Naive thymus-derived CD4-positive, alpha-beta T cell (primary cell): ENCODE measurements at regions not wholly inside any gene's neighbourhood (a gene's known extent, or its start where the extent isn't known, plus 50 kb on each side); places are given as distances from the start of the nearest gene placed in this dataset.

Experiments
- ATAC-seq: fragments of 150-1000 bp; cut with Tn5 transposase; 2 replicates; pipeline ENCODE4 v1.10.0; 2021; ENCODE audit warnings: mild to moderate bottlenecking, moderate library complexity
- CTCF ChIA-PET: fragments of 350-600 bp; sonication (Branson Sonifier 250); formaldehyde crosslinking; loops from one replicate; lab custom pipeline; 2021; ENCODE audit warnings: antibody characterized with exemption; lab: Charles Lee
- POLR2A ChIA-PET: fragments of 350-600 bp; sonication (Branson Sonifier 250); formaldehyde crosslinking; loops from one replicate; lab custom pipeline; 2021; ENCODE audit warnings: antibody characterized with exemption, inconsistent platforms; lab: Charles Lee
- DNase-seq, 9 donors: peaks; one replicate each; pipeline versions ENCODE4 v3.0.0 to v3.0.0-alpha.2; 2020 to 2022; ENCODE audit warnings: mixed read lengths in 1 of 9
- H3K27ac ChIP-seq: one replicate; pipeline ENCODE4 v1.7.0; 2013; ENCODE audit warnings: mild to moderate bottlenecking, low read depth, low read length, moderate library complexity
- H3K27me3 ChIP-seq, 2 donors: one replicate each; pipeline ENCODE4 v1.7.0; 2013; ENCODE audit warnings: low read length in 2 of 2, mild to moderate bottlenecking in 2 of 2, moderate library complexity in 2 of 2; ENCODE audit not compliant: control insufficient read depth in 2 of 2, insufficient read depth in 2 of 2
- H3K36me3 ChIP-seq, 3 experiments: 1 replicate in 2 of 3; 2 replicates in 1 of 3; pipeline ENCODE4 v1.7.0; 2013; ENCODE audit warnings: low read length in 3 of 3, mild to moderate bottlenecking in 3 of 3, moderate library complexity in 1 of 3; ENCODE audit not compliant: insufficient read depth in 3 of 3, control insufficient read depth in 2 of 3
- H3K4me1 ChIP-seq, 2 donors: one replicate each; pipeline ENCODE4 v1.7.0; 2013; ENCODE audit warnings: low read length in 2 of 2, mild to moderate bottlenecking in 2 of 2, moderate library complexity in 1 of 2; ENCODE audit not compliant: control insufficient read depth in 2 of 2, insufficient read depth in 2 of 2
- H3K4me3 ChIP-seq: 2 replicates; pipeline ENCODE4 v1.7.0; 2013; ENCODE audit warnings: mild to moderate bottlenecking, low read length
- H3K9me3 ChIP-seq, 3 experiments: 1 replicate in 2 of 3; 2 replicates in 1 of 3; pipeline ENCODE4 v1.7.0; 2013; ENCODE audit warnings: low read length in 3 of 3; ENCODE audit not compliant: control insufficient read depth in 2 of 3
- H3K27ac Mint-ChIP-seq, 9 donors: one replicate each; pipeline ENCODE4 v1.8.0; 2020 to 2022; ENCODE audit warnings: mixed read lengths in 9 of 9, mild to moderate bottlenecking in 8 of 9, moderate library complexity in 5 of 9, inconsistent platforms in 2 of 9
- H3K27me3 Mint-ChIP-seq, 5 donors: one replicate each; pipeline ENCODE4 v1.8.0; 2021 to 2022; ENCODE audit warnings: mixed read lengths in 5 of 5, mild to moderate bottlenecking in 1 of 5
- H3K36me3 Mint-ChIP-seq, 5 donors: one replicate each; pipeline ENCODE4 v1.8.0; 2020 to 2022; ENCODE audit warnings: mixed read lengths in 5 of 5, mild to moderate bottlenecking in 3 of 5, inconsistent platforms in 1 of 5
- H3K4me1 Mint-ChIP-seq, 7 donors: one replicate each; pipeline ENCODE4 v1.8.0; 2020 to 2022; ENCODE audit warnings: mixed read lengths in 7 of 7, mild to moderate bottlenecking in 3 of 7, inconsistent platforms in 1 of 7
- H3K4me3 Mint-ChIP-seq, 10 donors: one replicate each; pipeline ENCODE4 v1.8.0; 2020 to 2022; ENCODE audit warnings: mild to moderate bottlenecking in 10 of 10, mixed read lengths in 10 of 10, moderate library complexity in 6 of 10, inconsistent platforms in 2 of 10
- H3K9me3 Mint-ChIP-seq, 11 donors: one replicate each; pipeline ENCODE4 v1.8.0; 2020 to 2022; ENCODE audit warnings: mixed read lengths in 11 of 11, mild to moderate bottlenecking in 4 of 11, inconsistent platforms in 1 of 11, moderate library complexity in 1 of 11
- intact Hi-C, 2 donors: fragments of 100-400 bp; cut with micrococcal nuclease; formaldehyde crosslinking; loops; one replicate each; pipeline ENCODE4 v1.15.1; 2023

GRCh38 chrX:149267878-149268813 lies 237.0 kb downstream of the IDS start:
- Mint-ChIP-seq H3K4me3 (no peak overlapping the region), H3K27ac (no peak overlapping the region), H3K27me3 (peaks cover 0 to 5% (median 0%) of the 10 kb centered on the region in 5 donors), H3K4me1 (peaks cover 0 to 3% (median 0%) of the 10 kb centered on the region in 7 donors), H3K9me3 (peaks cover 0 to 4% (median 0%) of the 10 kb centered on the region in 11 donors), H3K36me3 (no peaks in the 10 kb centered on the region)
- DNase-seq (no peak), ATAC-seq (no peak)
- H3K4me3 ChIP-seq, result no peak overlapping the region
- H3K27me3 ChIP-seq, result no peaks in the 10 kb centered on the region
- POLR2A ChIA-PET, result no interaction called here
- intact Hi-C loops, result no loop called here
- H3K36me3 ChIP-seq, result no peaks in the 10 kb centered on the region
- no peaks in the 10 kb centered on the region for H3K9me3 ChIP-seq
- CTCF ChIA-PET, result no interaction called here
- no peaks in the 10 kb centered on the region for H3K4me1 ChIP-seq
- H3K27ac ChIP-seq, result no peak overlapping the region

- no peak overlapping the region for H3K27ac Mint-ChIP-seq
- no peak overlapping the region for H3K4me3 Mint-ChIP-seq
- Histone ChIP-seq H3K27me3 (no peaks in the 10 kb centered on the region), H3K4me3 (no peak overlapping the region), H3K27ac (no peak overlapping the region), H3K4me1 (no peaks in the 10 kb centered on the region), H3K36me3 (no peaks in the 10 kb centered on the region), H3K9me3 (no peaks in the 10 kb centered on the region)
- no peaks in the 10 kb centered on the region for H3K36me3 Mint-ChIP-seq
- H3K27me3 Mint-ChIP-seq, result peaks cover 0 to 6% (median 0%) of the 10 kb centered on the region in 5 donors
- DNase-seq (no peak), ATAC-seq (no peak)
- ChIA-PET POLR2A (no interaction called here), CTCF (no interaction called here)
- intact Hi-C loops, result no loop called here
- H3K9me3 Mint-ChIP-seq, result peaks cover 0 to 5% (median 0%) of the 10 kb centered on the region in 11 donors
- no peaks in the 10 kb centered on the region for H3K4me1 Mint-ChIP-seq
These were observed 243.0 kb downstream of the IDS start for GRCh38 chrX:149262086-149262485.

DNA sequence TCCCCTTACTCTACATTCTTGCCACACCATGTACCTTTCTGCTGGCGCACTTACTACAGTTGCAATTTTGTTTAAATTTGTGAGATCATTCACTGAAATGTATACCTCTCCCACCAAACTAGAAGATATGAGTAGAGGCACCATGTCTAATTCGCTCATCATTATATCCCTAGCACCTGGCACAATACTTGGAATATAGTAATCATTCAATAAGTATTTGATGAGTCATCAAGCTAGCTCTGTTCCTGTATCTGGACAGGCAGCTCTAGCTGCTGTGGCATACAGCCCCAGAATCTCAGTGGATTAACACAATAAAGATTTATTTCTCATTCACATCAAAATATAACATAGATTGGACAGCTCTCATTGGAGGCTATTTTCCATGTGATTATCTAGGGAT lies 245.9 kb downstream of the IDS start:
- no peaks in the 10 kb centered on the region for H3K4me1 ChIP-seq
- ATAC-seq (no peak), DNase-seq (no peak)
- Mint-ChIP-seq H3K36me3 (no peaks in the 10 kb centered on the region), H3K27me3 (peaks cover 0 to 6% (median 0%) of the 10 kb centered on the region in 5 donors), H3K9me3 (peaks cover 0 to 1% (median 0%) of the 10 kb centered on the region in 11 donors), H3K4me3 (no peak overlapping the region), H3K4me1 (no peaks in the 10 kb centered on the region), H3K27ac (no peak overlapping the region)
- ChIA-PET CTCF (no interaction called here), POLR2A (no interaction called here)
- no peak overlapping the region for H3K4me3 ChIP-seq
- no peaks in the 10 kb centered on the region for H3K36me3 ChIP-seq
- no peak overlapping the region for H3K27ac ChIP-seq
- H3K9me3 ChIP-seq, result no peaks in the 10 kb centered on the region
- intact Hi-C loops, result no loop called here
- no peaks in the 10 kb centered on the region for H3K27me3 ChIP-seq

GRCh38 chrX:149255860-149256259 lies 249.2 kb downstream of the IDS start:
- DNase-seq (no peak), ATAC-seq (no peak)
- Mint-ChIP-seq H3K9me3 (no peaks in the 10 kb centered on the region), H3K4me3 (no peak overlapping the region), H3K27me3 (peaks cover 0 to 8% (median 0%) of the 10 kb centered on the region in 5 donors), H3K36me3 (no peaks in the 10 kb centered on the region), H3K27ac (no peak overlapping the region), H3K4me1 (no peaks in the 10 kb centered on the region)
- H3K4me1 ChIP-seq, result no peaks in the 10 kb centered on the region
- ChIA-PET CTCF (no interaction called here), POLR2A (no interaction called here)
- H3K27ac ChIP-seq, result no peak overlapping the region
- intact Hi-C loops, result no loop called here
- H3K9me3 ChIP-seq, result no peaks in the 10 kb centered on the region
- H3K36me3 ChIP-seq, result no peaks in the 10 kb centered on the region
- H3K4me3 ChIP-seq, result no peak overlapping the region
- H3K27me3 ChIP-seq, result no peaks in the 10 kb centered on the region

GRCh38 chrX:149248073-149248625 lies 257.0 kb downstream of the IDS start:
- H3K9me3 ChIP-seq, result no peaks in the 10 kb centered on the region
- no peaks in the 10 kb centered on the region for H3K27me3 ChIP-seq
- peaks cover 0 to 9% (median 5%) of the 10 kb centered on the region in 5 donors for H3K27me3 Mint-ChIP-seq
- no peak overlapping the region for H3K4me3 ChIP-seq
- no peak for ATAC-seq
- ChIA-PET CTCF (no interaction called here), POLR2A (no interaction called here)
- H3K27ac ChIP-seq, result no peak overlapping the region
- peak overlapping the region in 1 of 10 donors; percentile 43 for H3K4me3 Mint-ChIP-seq
- no peak overlapping the region for H3K27ac Mint-ChIP-seq
- H3K36me3 Mint-ChIP-seq, result no peaks in the 10 kb centered on the region
- intact Hi-C loops, result no loop called here
- H3K4me1 ChIP-seq, result no peaks in the 10 kb centered on the region
- H3K36me3 ChIP-seq, result no peaks in the 10 kb centered on the region
- DNase-seq, result no peak
- H3K9me3 Mint-ChIP-seq, result peaks cover 0 to 2% (median 0%) of the 10 kb centered on the region in 11 donors
- H3K4me1 Mint-ChIP-seq, result peaks cover 0 to 4% (median 0%) of the 10 kb centered on the region in 7 donors

GRCh38 chrX:149230689-149231088 lies 274.4 kb downstream of the IDS start:
- Mint-ChIP-seq H3K9me3 (peaks cover 0 to 33% (median 10%) of the 10 kb centered on the region in 11 donors), H3K4me3 (no peak overlapping the region), H3K4me1 (no peaks in the 10 kb centered on the region), H3K27ac (no peak overlapping the region), H3K27me3 (peaks cover 0 to 14% (median 10%) of the 10 kb centered on the region in 5 donors), H3K36me3 (peaks cover 0 to 10% (median 0%) of the 10 kb centered on the region in 5 donors)
- no peak overlapping the region for H3K27ac ChIP-seq
- no peaks in the 10 kb centered on the region for H3K9me3 ChIP-seq
- no peaks in the 10 kb centered on the region for H3K27me3 ChIP-seq
- no peak overlapping the region for H3K4me3 ChIP-seq
- no peaks in the 10 kb centered on the region for H3K36me3 ChIP-seq
- intact Hi-C loops, result no loop called here
- no peak for ATAC-seq
- CTCF ChIA-PET, result no interaction called here
- no peaks in the 10 kb centered on the region for H3K4me1 ChIP-seq
- no peak for DNase-seq
- POLR2A ChIA-PET, result no interaction called here
